Esophagus muscularis mucosa (tissue), 3 donors: ENCODE measurements at regions not wholly inside any gene's neighbourhood (a gene's known extent, or its start where the extent isn't known, plus 50 kb on each side); places are given as distances from the start of the nearest gene placed in this dataset.

Source experiments
- CTCF ChIP-seq, 3 experiments: fragments of 200-600 bp in 2 of 3; fragments of 450-650 bp in 1 of 3; sonication (generic) in 2 of 3; IDR thresholded peaks; one replicate each; pipeline ENCODE4 v1.5.1; 2017 to 2019; ENCODE audit warnings: antibody characterized with exemption in 3 of 3, mild to moderate bottlenecking in 2 of 3, moderate library complexity in 1 of 3
- POLR2A ChIP-seq: fragments of 450-650 bp; IDR thresholded peaks from one replicate; pipeline ENCODE4 v1.6.1; 2017; ENCODE audit warnings: antibody characterized with exemption, moderate library complexity, mild to moderate bottlenecking, low read depth

- TF ChIP-seq CTCF (IDR thresholded peaks at IDR 0.05) (no peak), POLR2A (no peak)
Observed at GRCh38 chr2:41313082-41313481, 734.7 kb upstream of the PKDCC start.
